Epithelial cell of prostate (primary cell): ENCODE measurements at regions not wholly inside any gene's neighbourhood (a gene's known extent, or its start where the extent isn't known, plus 50 kb on each side); places are given as distances from the start of the nearest gene placed in this dataset.
"Not testable (repeated sequence)": the region's sequence is repeated elsewhere in the genome, so short reads cannot be mapped to it uniquely, and the experiment has no call there.

Experiments
- DNase-seq: peaks from one replicate; pipeline ENCODE4 v3.0.0-alpha.2; 2011; ENCODE audit warnings: low read depth, low spot score
- H3K27ac ChIP-seq: fragments of 450-650 bp; 2 replicates; pipeline ENCODE4 v1.5.1; 2017; ENCODE audit warnings: mild to moderate bottlenecking

DNA sequence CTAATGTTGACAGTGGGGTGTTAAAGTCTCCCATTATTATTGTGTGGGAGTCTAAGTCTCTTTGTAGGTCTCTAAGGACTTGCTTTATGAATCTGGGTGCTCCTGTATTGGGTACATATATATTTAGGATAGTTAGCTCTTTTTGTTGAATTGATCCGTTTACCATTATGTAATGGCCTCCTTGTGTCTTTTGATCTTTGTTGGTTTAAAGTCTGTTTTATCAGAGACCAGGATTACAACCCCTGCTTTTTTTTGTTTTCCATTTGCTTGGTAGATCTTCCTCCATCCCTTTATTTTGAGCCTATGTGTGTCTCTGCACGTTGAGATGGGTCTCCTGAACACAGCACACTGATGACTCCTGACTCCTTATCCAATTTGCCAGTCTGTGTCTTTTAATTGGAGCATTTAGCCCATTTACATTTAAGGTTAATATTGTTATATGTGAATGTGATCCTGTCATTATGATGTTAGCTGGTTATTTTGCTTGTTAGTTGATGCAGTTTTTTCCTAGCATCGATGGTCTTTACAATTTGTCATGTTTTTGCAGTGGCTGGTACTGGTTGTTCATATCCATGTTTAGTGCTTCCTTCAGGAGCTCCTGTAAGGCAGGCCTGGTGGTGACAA lies 188.9 kb downstream of the TTC6 start:
- DNase-seq, H3K27ac ChIP-seq: not testable (repeated sequence)

DNA sequence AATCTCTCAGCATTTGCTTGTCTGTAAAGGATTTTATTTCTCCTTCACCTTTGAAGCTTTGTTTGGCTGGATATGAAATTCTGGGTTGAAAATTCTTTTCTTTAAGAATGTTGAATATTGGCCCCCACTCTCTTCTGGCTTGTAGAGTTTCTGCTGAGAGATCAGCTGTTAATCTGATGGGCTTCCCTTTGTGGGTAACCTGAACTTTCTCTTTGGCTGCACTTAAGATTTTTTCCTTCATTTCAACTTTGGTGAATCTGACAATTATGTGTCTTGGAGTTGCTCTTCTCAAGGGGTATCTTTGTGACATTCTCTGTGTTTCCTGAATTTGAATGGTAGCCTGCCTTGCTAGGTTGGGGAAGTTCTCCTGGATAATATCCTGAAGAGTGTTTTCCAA lies 189.4 kb downstream of the TTC6 start:
- not testable (repeated sequence) for DNase-seq

GRCh38 chr14:37785298-37785697 lies 189.9 kb downstream of the TTC6 start:
- not testable (repeated sequence) for H3K27ac ChIP-seq, DNase-seq

More for the DNA sequence above, 189.4 kb downstream of the TTC6 start:
- not testable (repeated sequence) for H3K27ac ChIP-seq

DNA sequence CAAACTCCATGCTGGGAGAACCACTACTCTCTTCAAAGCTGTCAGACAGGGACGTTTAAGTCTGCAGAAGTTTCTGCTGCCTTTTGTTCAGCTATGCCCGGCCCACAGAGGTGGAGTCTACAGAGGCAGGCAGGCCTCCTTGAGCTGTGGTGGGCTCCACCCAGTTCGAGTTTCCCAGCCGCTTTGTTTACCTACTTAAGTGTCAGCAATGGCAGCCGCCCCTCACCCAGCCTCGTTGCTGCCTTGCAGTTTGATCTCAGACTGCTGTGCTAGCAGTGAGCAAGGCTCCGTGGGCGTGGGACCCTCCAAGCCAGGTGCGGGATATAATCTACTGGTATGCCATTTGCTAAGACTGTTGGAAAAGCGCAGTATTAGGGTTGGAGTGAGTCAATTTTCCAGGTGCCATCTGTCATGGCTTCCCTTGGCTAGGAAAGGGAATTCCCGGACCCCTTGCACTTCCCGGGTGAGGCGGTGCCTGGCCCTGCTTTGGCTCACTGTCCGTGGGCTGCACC lies 190.7 kb downstream of the TTC6 start:
- not testable (repeated sequence) for H3K27ac ChIP-seq, DNase-seq

DNA sequence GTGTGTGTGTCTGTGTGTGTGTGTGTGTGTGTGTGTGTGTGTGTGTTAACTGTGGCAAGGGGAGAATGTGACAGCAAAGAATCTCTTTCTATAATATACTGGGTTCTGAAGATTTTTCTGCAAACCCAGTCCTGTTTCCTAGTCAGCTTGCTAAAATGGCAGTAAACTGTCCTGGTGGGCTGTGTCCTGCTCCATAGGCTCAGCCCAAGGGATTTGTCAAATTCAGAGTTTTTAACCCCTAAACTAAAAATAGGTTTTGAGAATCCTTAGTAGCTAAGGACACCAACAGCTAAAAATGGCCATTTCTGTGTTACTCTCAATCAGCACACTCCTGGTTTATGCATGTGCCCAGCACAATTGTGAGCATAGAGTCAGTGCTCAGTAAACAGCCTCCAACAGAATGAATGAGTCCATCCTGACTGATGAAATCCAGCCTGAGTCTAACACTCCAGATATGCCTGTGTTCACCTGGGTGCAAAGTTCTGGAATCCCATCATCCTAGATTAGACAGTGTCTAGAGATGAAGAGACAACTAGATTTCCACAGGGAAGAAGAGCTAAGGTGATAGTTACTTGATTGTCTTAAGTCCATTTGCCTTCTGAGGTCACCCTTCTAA lies 192.6 kb downstream of the TTC6 start:
- H3K27ac ChIP-seq = no peak overlapping the region
- DNase-seq = no peak

DNA sequence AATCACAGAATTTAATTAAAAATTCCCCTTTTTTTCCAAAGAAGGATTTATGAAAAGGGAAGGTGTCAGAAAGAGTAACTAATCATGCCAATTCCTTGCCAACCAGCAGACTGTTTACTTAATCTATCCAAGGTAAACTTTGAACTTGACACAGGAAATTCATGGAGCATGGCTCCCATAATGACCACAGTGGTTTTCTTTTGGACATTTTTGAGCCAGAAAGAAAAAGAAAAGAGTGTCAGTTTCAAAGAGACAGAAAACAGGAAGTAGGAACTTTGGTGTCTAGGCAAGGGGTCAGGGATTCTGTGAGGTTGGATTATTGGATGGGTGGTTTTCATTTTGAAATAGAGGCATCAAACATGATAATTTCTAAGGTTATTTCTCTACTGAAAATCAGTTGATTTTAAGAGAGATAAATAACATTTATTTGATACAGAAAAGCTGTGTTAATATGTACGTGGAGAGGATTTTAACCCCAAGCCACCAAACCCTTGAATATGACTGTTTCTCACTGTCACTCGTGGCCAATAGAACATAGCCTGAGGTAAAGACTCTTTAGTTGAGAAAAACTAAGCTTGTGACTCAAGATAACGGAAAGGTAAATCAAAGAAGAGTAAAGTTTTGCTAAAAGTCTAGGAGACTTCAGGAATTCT lies 196.1 kb downstream of the TTC6 start:
- no peak overlapping the region for H3K27ac ChIP-seq
- DNase-seq = no peak

GRCh38 chr14:37792124-37792523 lies 196.7 kb downstream of the TTC6 start:
- no peak for DNase-seq
- no peak overlapping the region for H3K27ac ChIP-seq

DNA sequence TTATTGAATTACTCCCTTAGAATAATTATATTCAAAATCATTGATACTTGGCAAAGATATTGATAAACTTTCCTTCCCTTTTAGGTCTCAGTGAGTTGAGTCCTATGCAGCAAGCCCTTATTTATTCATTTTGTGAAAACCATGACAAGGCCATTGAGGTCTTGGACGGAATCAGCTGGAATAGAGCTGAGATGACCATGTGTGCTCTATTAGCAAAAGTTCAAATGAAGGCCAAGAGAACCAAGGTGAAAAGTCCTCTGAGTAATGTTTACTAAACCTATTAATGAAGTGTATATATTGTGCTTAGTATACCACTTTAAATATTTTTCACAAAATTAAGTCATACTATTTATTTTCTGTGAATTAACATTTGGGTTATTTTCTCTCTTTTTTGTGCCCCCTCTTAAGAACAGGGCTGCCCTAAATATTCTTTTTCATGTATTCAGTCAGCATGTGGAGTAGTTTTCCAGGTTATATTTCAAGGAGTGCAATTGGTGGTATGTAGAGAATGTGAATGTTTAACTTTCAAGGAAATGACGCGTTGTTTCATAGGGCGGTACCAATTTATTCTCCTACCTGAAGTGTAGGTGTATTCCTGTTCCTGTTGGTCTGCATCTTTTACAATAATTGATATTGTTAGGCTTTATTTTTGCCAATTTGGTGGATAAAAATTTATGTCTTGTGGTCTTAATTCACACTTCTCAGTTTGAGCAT lies 201.4 kb downstream of the TTC6 start:
- H3K27ac ChIP-seq = no peak overlapping the region
- no peak for DNase-seq

GRCh38 chr14:37797675-37798074 lies 202.2 kb downstream of the TTC6 start:
- no peak for DNase-seq

GRCh38 chr14:37807722-37808121 lies 212.3 kb downstream of the TTC6 start:
- H3K27ac ChIP-seq = no peak overlapping the region
- DNase-seq = no peak

More at GRCh38 chr14:37797675-37798074, 202.2 kb downstream of the TTC6 start:
- H3K27ac ChIP-seq = no peak overlapping the region

DNA sequence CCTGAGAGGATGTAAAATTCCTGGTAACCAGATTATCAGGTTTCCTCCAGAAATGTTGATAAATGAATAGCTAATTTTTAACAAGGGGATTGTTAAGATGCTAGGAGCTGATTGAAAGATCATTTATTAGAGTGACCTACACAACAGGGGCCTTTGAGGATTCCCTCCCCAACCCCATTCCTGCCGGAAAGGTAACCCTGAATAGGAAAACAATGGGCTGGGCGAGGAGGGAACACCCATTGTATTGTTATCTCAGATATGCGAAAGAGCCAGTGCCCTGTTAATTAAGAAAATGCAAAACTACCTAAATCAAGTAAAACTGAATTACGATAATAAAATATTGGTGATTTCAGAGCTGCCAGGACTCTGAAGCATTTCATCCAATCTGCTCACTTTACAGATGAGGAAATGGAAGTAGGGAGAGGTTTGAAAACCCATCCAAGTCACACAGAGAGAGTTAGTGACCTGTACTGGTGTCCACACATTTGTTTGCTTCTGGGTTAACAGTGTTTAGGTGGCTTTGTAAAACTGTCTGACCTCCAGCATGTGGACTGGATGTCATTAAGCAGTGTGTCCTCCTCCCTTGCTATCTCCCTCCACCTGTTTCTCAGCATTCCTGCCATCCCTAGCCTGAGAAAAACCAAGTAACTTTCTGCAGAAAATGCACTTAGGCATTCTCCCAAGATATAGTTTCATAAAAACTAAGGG lies 214.8 kb downstream of the TTC6 start:
- no peak for DNase-seq
- no peak overlapping the region for H3K27ac ChIP-seq

- no peak for DNase-seq
- H3K27ac ChIP-seq = no peak overlapping the region
Observed at GRCh38 chr14:37813732-37814131, 218.3 kb downstream of the TTC6 start.

DNA sequence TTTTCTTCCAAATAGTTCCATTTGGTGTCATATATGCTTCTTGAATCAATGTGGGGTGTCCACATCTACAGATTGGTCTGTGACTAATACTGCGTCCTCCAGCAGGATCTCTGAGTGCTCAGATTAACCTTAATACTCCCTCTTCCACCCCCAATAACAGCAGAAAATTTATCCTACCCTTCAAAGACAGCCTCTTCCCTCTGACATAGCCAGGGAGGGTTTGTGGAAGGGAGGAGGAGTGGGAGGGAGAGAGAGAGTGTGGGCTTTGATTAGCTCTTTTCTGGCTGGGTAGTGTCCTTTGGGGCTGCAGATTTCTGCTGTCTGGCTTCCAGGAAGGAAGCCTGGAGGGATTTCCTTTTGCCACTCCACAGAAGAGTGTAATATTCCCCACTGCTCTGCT lies 220.7 kb downstream of the TTC6 start:
- no peak overlapping the region for H3K27ac ChIP-seq
- no peak for DNase-seq

DNA sequence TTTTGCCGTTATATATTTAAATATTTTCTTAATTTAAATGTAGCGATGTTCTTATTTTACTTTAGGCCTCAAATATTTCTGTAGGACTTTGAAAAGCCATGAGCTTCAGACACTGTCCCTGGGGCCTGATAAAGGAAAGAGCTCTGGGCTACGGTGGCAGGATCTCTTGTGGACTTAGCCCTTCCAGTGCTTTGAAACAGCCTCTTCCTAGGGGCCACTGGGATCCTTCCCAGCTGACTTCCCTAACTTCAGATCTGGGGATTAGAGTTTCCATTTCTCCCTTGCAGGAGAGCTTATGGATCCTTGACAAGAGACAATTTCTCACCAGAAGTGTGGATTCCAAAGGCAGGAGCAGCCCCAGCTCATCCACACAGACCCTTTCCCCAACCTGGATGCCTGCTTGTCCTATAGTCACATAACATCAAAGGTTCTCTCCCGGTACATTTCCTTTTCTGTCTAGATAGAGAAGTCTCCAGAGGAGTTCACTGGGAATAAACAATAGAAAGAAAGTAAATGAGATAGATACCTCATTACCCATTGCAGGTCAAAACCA lies 221.4 kb downstream of the TTC6 start:
- H3K27ac ChIP-seq = no peak overlapping the region
- no peak for DNase-seq

- no peak for DNase-seq
- H3K27ac ChIP-seq = peak overlapping the region; percentile 29
Observed at GRCh38 chr14:37819155-37820015, 224.0 kb downstream of the TTC6 start.

DNA sequence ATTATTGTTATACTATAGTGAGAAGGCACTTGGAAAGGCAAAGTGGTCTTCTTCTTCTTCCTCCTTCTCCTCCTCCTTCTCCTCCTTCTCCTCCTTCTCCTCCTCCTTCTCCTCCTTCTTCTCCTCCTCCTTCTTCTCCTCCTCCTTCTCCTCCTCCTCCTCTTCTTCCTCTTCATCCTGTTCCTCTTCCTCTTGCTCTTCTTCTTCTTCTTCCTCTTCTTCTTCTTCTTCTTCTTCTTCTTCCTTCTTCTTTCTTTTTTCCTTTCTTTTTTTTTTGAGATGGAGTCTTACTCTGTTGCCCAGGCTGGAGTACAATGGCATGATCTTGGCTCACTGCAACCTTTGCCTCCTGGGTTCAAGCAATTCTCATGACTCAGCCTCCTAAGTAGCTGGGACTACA lies 225.4 kb downstream of the TTC6 start:
- DNase-seq, H3K27ac ChIP-seq: not testable (repeated sequence)

DNA sequence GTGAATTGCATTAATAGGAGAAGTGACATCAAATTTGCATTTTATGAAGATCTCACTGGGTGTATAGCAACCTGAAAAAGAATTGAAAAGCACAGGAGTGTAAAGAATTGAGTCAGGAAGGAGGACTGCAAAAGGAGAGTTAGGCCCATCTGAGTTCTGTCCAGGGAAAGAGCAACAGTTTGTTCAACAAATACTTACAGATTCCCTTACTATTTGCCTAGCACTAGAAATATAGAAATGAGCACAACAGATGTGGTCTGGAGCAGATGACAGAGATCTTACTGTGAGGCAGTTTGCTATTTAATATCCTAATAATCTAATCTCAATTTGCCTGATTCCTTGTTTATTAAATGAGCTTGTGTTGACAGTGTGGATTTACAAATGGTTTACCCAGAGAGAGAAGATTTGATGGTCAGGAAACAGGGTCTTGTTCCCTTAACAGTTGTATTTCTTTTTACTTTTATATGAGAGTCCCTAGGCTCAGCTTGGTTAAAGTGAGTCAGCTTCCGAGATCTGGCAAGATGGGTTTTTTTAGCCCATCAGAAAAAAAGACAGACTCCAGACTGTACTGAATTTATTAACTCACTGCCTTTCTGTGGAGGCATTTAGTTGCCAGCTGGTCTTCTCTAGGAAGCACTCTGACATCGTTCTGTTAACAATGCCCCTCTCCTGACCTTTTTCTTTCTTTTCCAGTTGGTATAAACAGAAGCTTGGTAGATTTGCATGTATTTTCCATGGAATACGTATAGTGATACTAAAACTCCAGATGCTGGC lies 229.7 kb downstream of the TTC6 start:
- DNase-seq = no peak
- no peak overlapping the region for H3K27ac ChIP-seq

- no peak for DNase-seq
- no peak overlapping the region for H3K27ac ChIP-seq
Observed at GRCh38 chr14:37826869-37827268, 231.4 kb downstream of the TTC6 start.
